ENCODE measurements at regions not wholly inside any gene's neighbourhood (a gene's known extent, or its start where the extent isn't known, plus 50 kb on each side); places are given as distances from the start of the nearest gene placed in this dataset.
"Not testable (repeated sequence)": the region's sequence is repeated elsewhere in the genome, so short reads cannot be mapped to it uniquely, and the experiment has no call there.

- Histone ChIP-seq H3K4me1 (no peaks in the 10 kb centered on the region), H3K9me3 (no peaks in the 10 kb centered on the region), H3K27ac (no peak overlapping the region), H3K4me3 (no peak overlapping the region), H3K27me3 (no peaks in the 10 kb centered on the region), H3K36me3 (no peaks in the 10 kb centered on the region)
- TF ChIP-seq POLR2A (IDR thresholded peaks at IDR 0.05), result no peak
- TF ChIP-seq CTCF (IDR thresholded peaks at IDR 0.05), result no peak
- no peak for DNase-seq
- intact Hi-C loops (cut with DNase I), result no loop called here
- 60 to 68% methylated on average over 4 of the region's 4 CpGs for WGBS, 2 donors
Observed at GRCh38 chr7:142451817-142452216, 194.0 kb upstream of the PRSS58 start.

DNA sequence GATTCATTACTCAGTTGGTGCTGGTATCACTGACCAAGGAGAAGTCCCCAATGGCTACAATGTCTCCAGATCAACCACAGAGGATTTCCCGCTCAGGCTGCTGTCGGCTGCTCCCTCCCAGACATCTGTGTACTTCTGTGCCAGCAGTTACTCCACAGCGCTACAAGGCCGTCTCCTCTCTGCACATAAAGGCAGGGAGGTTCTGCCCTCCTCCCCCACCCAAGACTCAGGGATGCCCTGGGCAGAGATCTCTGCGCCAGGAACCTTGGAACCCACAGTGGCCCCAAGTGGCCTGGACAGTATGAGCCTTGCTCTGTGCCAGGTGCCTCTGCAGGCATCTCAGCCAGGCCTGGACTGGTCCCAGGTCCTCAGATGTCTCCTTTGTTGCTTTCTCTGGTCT, 193.4 kb upstream of the PRSS58 start:
- Histone ChIP-seq H3K4me3 (no peak overlapping the region), H3K27ac (no peak overlapping the region), H3K36me3 (no peaks in the 10 kb centered on the region), H3K4me1 (no peaks in the 10 kb centered on the region), H3K9me3 (no peaks in the 10 kb centered on the region), H3K27me3 (no peaks in the 10 kb centered on the region)
- 51% methylated on average over 5 of the region's 5 CpGs; no CpG with 5 or more reads in 1 of the 2 donors for WGBS, 2 donors
- no peak for DNase-seq
- no peak for TF ChIP-seq CTCF (IDR thresholded peaks at IDR 0.05)
- TF ChIP-seq POLR2A (IDR thresholded peaks at IDR 0.05), result no peak
- intact Hi-C loops (cut with DNase I), result no loop called here

DNA sequence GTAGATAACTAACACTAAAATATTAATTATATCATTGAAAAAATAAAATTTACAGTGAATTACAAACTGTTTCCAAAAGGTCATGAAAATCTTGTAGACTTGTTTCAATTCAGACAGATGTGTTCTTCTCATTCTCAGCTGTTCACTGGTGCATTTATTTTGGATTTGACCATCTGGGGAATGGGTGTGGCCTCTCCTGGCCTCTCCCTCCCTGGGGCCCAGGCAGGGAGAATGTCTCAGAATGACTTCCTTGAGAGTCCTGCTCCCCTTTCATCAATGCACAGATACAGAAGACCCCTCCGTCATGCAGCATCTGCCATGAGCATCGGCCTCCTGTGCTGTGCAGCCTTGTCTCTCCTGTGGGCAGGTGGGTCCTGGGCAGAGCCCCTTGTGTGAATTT, 192.8 kb upstream of the PRSS58 start:
- Histone ChIP-seq H3K4me3 (no peak overlapping the region), H3K27me3 (no peaks in the 10 kb centered on the region), H3K36me3 (no peaks in the 10 kb centered on the region), H3K9me3 (no peaks in the 10 kb centered on the region), H3K27ac (no peak overlapping the region), H3K4me1 (no peaks in the 10 kb centered on the region)
- no peak for DNase-seq
- intact Hi-C loops (cut with DNase I), result no loop called here
- no peak for TF ChIP-seq CTCF (IDR thresholded peaks at IDR 0.05)
- no peak for TF ChIP-seq POLR2A (IDR thresholded peaks at IDR 0.05)
- WGBS, 2 donors, result 83 to 100% methylated on average over 1 to 2 of the region's 2 CpGs

DNA sequence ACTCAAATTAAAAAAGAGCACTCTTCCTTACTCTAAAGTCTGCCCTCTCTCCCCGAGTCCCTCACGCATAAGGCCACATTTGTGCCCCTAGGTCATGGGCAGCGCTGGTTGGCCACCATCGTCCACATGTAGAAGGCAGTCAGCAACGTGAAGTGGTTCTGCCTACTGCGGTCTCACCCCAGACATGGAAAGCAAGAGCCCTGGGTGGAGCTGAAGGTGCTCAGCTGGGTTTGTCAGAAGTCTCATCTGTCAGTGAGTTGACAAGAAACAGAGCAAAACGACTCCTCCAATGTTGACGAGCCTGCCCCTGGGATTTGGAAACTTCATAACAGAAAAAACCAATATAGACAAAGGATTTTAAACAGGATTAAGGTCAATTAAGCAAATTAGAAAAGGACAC, 192.3 kb upstream of the PRSS58 start:
- intact Hi-C loops (cut with DNase I), result no loop called here
- H3K4me1 ChIP-seq, result no peaks in the 10 kb centered on the region
- WGBS, 2 donors, result 58 to 73% methylated on average over 5 to 8 of the region's 8 CpGs
- no peak overlapping the region for H3K4me3 ChIP-seq
- H3K27ac ChIP-seq, result no peak overlapping the region
- no peaks in the 10 kb centered on the region for H3K27me3 ChIP-seq
- no peak for DNase-seq
- no peaks in the 10 kb centered on the region for H3K9me3 ChIP-seq
- no peaks in the 10 kb centered on the region for H3K36me3 ChIP-seq
- TF ChIP-seq CTCF (IDR thresholded peaks at IDR 0.05) (no peak), POLR2A (IDR thresholded peaks at IDR 0.05) (no peak)

- H3K36me3 ChIP-seq; H3K9me3 ChIP-seq; intact Hi-C loops (cut with DNase I); DNase-seq; H3K4me1 ChIP-seq; H3K4me3 ChIP-seq; H3K27ac ChIP-seq; H3K27me3 ChIP-seq: not testable (repeated sequence)
- 77 to 83% methylated on average over 8 of the region's 8 CpGs for WGBS, 2 donors
Observed at GRCh38 chr7:142448857-142449256, 191.0 kb upstream of the PRSS58 start.

DNA sequence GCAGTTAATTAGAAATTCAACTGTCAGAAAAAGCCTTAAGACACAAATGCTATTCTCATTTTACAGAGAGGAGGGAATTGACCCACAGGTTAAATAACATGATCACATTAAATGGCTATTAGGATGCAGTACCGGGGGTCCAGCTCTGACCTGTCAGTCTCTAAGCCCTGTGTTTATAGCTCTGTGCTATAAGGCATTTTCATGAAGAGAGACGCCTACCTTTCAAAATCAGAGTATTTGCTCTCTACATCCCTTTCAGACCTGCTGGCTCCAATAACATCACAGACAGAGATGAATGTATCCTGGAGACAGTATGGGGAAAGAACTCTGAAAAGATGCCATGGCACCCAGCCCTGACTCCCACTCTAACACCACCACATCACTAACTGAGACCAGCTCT, 189.9 kb upstream of the PRSS58 start:
- Histone ChIP-seq H3K4me1 (no peaks in the 10 kb centered on the region), H3K27me3 (no peaks in the 10 kb centered on the region), H3K4me3 (no peak overlapping the region), H3K36me3 (no peaks in the 10 kb centered on the region), H3K9me3 (no peaks in the 10 kb centered on the region), H3K27ac (no peak overlapping the region)
- DNase-seq, result no peak
- TF ChIP-seq CTCF (IDR thresholded peaks at IDR 0.05), result no peak
- no peak for TF ChIP-seq POLR2A (IDR thresholded peaks at IDR 0.05)
- intact Hi-C loops (cut with DNase I), result no loop called here
- 40 to 69% methylated on average over 2 of the region's 2 CpGs for WGBS, 2 donors
